GM23338 (cell line): ENCODE measurements at regions not wholly inside any gene's neighbourhood (a gene's known extent, or its start where the extent isn't known, plus 50 kb on each side); places are given as distances from the start of the nearest gene placed in this dataset.

Experiments
- ATAC-seq: fragments of 200-7000 bp; cut with Tn5 transposase; 3 replicates; pipeline ENCODE4 v1.9.1; 2020
- DNase-seq: peaks from one replicate; pipeline ENCODE4 v3.0.0-alpha.2; 2015; ENCODE audit warnings: low spot score
- H2AFZ ChIP-seq: fragments of 200-600 bp; sonication (generic); 2 replicates; pipeline ENCODE4 v1.8.0; 2016; ENCODE audit warnings: antibody characterized with exemption, mild to moderate bottlenecking, moderate library complexity
- H3F3A ChIP-seq: fragments of 200-600 bp; sonication (generic); replicated peaks from 2 replicates; pipeline ENCODE4 v1.8.0; 2017; ENCODE audit warnings: antibody characterized with exemption, mixed run types, low read depth
- H3K27ac ChIP-seq: fragments of 200-600 bp; sonication (generic); 2 replicates; pipeline ENCODE4 v1.6.1; 2016; ENCODE audit warnings: low read depth
- H3K27me3 ChIP-seq: fragments of 200-600 bp; sonication (generic); 2 replicates; pipeline ENCODE4 v1.8.0; 2016; ENCODE audit warnings: mild to moderate bottlenecking, mixed run types, moderate library complexity; ENCODE audit not compliant: insufficient read depth
- H3K36me3 ChIP-seq: fragments of 200-600 bp; sonication (generic); 2 replicates; pipeline ENCODE4 v1.8.0; 2016; ENCODE audit warnings: mild to moderate bottlenecking; ENCODE audit not compliant: insufficient read depth
- H3K4me1 ChIP-seq: fragments of 200-600 bp; sonication (generic); 2 replicates; pipeline ENCODE4 v1.8.0; 2016; ENCODE audit warnings: mild to moderate bottlenecking, moderate library complexity; ENCODE audit not compliant: insufficient read depth
- H3K4me2 ChIP-seq: fragments of 200-600 bp; sonication (generic); 2 replicates; pipeline ENCODE4 v1.7.1; 2017; ENCODE audit warnings: mixed run types
- H3K4me3 ChIP-seq: fragments of 200-600 bp; sonication (generic); 2 replicates; pipeline ENCODE4 v1.6.1; 2016; ENCODE audit warnings: mixed run types
- H3K79me2 ChIP-seq: fragments of 200-600 bp; sonication (generic); replicated peaks from 2 replicates; pipeline ENCODE4 v1.8.0; 2017; ENCODE audit warnings: mild to moderate bottlenecking; ENCODE audit not compliant: insufficient read depth
- H3K9me2 ChIP-seq: fragments of 200-600 bp; sonication (generic); 2 replicates; pipeline ENCODE4 v1.8.0; 2017; ENCODE audit not compliant: insufficient read depth
- H4K20me1 ChIP-seq: fragments of 200-600 bp; sonication (generic); replicated peaks from 2 replicates; pipeline ENCODE4 v1.8.0; 2017; ENCODE audit warnings: mild to moderate bottlenecking; ENCODE audit not compliant: insufficient read depth
- H3K27ac Mint-ChIP-seq: 2 replicates; pipeline ENCODE4 v1.8.0; 2020; ENCODE audit warnings: inconsistent platforms, mild to moderate bottlenecking, moderate library complexity, mixed read lengths
- H3K27me3 Mint-ChIP-seq: 3 replicates; pipeline ENCODE4 v1.8.0; 2022; ENCODE audit warnings: low read depth, mild to moderate bottlenecking, moderate library complexity, mixed read lengths, inconsistent platforms; ENCODE audit not compliant: insufficient read depth, poor library complexity
- H3K36me3 Mint-ChIP-seq: 3 replicates; pipeline ENCODE4 v1.8.0; 2021; ENCODE audit warnings: low read depth, mild to moderate bottlenecking, inconsistent platforms, moderate library complexity, mixed read lengths
- H3K4me1 Mint-ChIP-seq: 3 replicates; pipeline ENCODE4 v1.8.0; 2020; ENCODE audit warnings: mild to moderate bottlenecking, inconsistent platforms, mixed read lengths
- H3K4me3 Mint-ChIP-seq: 3 replicates; pipeline ENCODE4 v1.8.0; 2021; ENCODE audit warnings: moderate library complexity, mild to moderate bottlenecking, inconsistent platforms, mixed read lengths
- H3K9me3 Mint-ChIP-seq: 3 replicates; pipeline ENCODE4 v1.8.0; 2020; ENCODE audit warnings: moderate library complexity, mild to moderate bottlenecking, inconsistent platforms, mixed read lengths
- CREB1 ChIP-seq: fragments of 250-450 bp; sonication (Bioruptor Pico); IDR thresholded peaks from 2 replicates; pipeline ENCODE4 v1.5.0; 2020; ENCODE audit warnings: low read depth, mild to moderate bottlenecking, moderate library complexity
- EZH2 ChIP-seq: fragments of 200-600 bp; sonication (generic); IDR thresholded peaks from one replicate; pipeline ENCODE4 v1.8.0; 2017; ENCODE audit warnings: antibody characterized with exemption, mild to moderate bottlenecking, low read depth; ENCODE audit not compliant: unreplicated experiment
- EZH2phosphoT487 ChIP-seq: fragments of 200-600 bp; sonication (generic); IDR thresholded peaks from one replicate; pipeline ENCODE4 v1.8.1; 2018; ENCODE audit warnings: antibody characterized with exemption; ENCODE audit not compliant: unreplicated experiment
- JUNB ChIP-seq: IDR thresholded peaks from one replicate; pipeline ENCODE4 v1.6.1; 2016; ENCODE audit warnings: antibody characterized with exemption; ENCODE audit not compliant: unreplicated experiment
- NANOG ChIP-seq: IDR thresholded peaks from 2 replicates; pipeline ENCODE4 v1.6.1; 2016; ENCODE audit warnings: antibody characterized with exemption, borderline replicate concordance
- POLR2AphosphoS5 ChIP-seq: IDR thresholded peaks from 2 replicates; pipeline ENCODE4 v1.6.1; 2016; ENCODE audit warnings: antibody characterized with exemption, low read depth
- STAT1 ChIP-seq: IDR thresholded peaks from one replicate; pipeline ENCODE4 v1.6.1; 2016; ENCODE audit warnings: antibody characterized with exemption; ENCODE audit not compliant: unreplicated experiment
- ZNF114 ChIP-seq: fragments of 250-450 bp; sonication (Bioruptor Pico); IDR thresholded peaks from 2 replicates; pipeline ENCODE4 v1.5.0; 2020; ENCODE audit warnings: mild to moderate bottlenecking, moderate library complexity
- ZNF331 ChIP-seq: fragments of 250-450 bp; sonication (Bioruptor Pico); IDR thresholded peaks from 2 replicates; pipeline ENCODE4 v1.5.0; 2020; ENCODE audit warnings: low read depth, mild to moderate bottlenecking, moderate library complexity
- TF ChIP-seq, protein P1 (sequence below): IDR thresholded peaks from 2 replicates; pipeline ENCODE4 v1.6.1; 2016; ENCODE audit warnings: antibody characterized with exemption
- TF ChIP-seq, protein P2 (sequence below): fragments of 250-450 bp; sonication (Bioruptor Pico); IDR thresholded peaks from 2 replicates; pipeline ENCODE4 v1.5.0; 2020; ENCODE audit warnings: mild to moderate bottlenecking, moderate library complexity
- TF ChIP-seq, protein P3 (sequence below): IDR thresholded peaks from one replicate; pipeline ENCODE4 v1.6.1; 2018; ENCODE audit warnings: antibody characterized with exemption; ENCODE audit not compliant: unreplicated experiment
- TF ChIP-seq, protein P4 (sequence below), 2 experiments: fragments of 200-600 bp in 1 of 2; sonication (generic) in 1 of 2; conservative IDR thresholded peaks; 2 replicates each; pipeline versions ENCODE4 v1.5.1 to v1.6.1; 2016 to 2017; ENCODE audit warnings: antibody characterized with exemption in 2 of 2, low read depth in 2 of 2, mild to moderate bottlenecking in 2 of 2, moderate library complexity in 1 of 2

DNA sequence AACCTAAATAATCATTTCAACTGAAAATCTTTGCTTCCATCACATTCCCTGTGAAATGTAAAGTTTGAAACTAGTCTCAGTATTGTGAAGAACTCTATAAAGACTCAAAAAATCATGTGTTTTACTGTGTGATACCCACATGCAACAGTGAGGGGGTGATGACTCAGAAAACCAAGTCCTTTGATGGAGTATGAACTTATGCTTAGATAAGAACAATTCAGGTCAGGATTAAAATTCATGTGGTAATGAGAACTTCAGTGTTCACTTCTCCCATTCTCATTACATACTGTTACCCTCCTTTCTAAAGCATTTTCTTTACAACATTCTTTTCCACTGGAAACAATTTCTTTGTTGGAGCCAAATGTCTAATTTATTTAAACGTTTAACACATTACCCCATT is 360.2 kb downstream of the FSIP2 start:
- no peak for ATAC-seq
- no peak for DNase-seq
- H3K27me3 ChIP-seq, result no peaks in the 10 kb centered on the region
- H3K9me2 ChIP-seq, result no peaks in the 10 kb centered on the region
- no peak overlapping the region for H3K4me3 ChIP-seq
- H3K4me3 Mint-ChIP-seq, result no peak overlapping the region
- H3K4me1 Mint-ChIP-seq, result peaks cover 13% of the 10 kb centered on the region
- H3K4me2 ChIP-seq, result no peak overlapping the region
- H3K27ac ChIP-seq, result no peak overlapping the region
- no peaks in the 10 kb centered on the region for H3F3A ChIP-seq
- H3K36me3 ChIP-seq, result no peaks in the 10 kb centered on the region
- H3K9me3 Mint-ChIP-seq, result no peaks in the 10 kb centered on the region
- H3K4me1 ChIP-seq, result peaks cover 9% of the 10 kb centered on the region
- no peaks in the 10 kb centered on the region for H3K79me2 ChIP-seq
- H3K27me3 Mint-ChIP-seq, result no peaks in the 10 kb centered on the region
- H3K36me3 Mint-ChIP-seq, result no peaks in the 10 kb centered on the region
- no peaks in the 10 kb centered on the region for H4K20me1 ChIP-seq
- TF ChIP-seq, protein P1, sequence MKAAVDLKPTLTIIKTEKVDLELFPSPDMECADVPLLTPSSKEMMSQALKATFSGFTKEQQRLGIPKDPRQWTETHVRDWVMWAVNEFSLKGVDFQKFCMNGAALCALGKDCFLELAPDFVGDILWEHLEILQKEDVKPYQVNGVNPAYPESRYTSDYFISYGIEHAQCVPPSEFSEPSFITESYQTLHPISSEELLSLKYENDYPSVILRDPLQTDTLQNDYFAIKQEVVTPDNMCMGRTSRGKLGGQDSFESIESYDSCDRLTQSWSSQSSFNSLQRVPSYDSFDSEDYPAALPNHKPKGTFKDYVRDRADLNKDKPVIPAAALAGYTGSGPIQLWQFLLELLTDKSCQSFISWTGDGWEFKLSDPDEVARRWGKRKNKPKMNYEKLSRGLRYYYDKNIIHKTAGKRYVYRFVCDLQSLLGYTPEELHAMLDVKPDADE, result no peak
- TF ChIP-seq EZH2phosphoT487 (no peak), NANOG (no peak), JUNB (no peak), ZNF331 (CRISPR knock-in tag) (no peak), POLR2AphosphoS5 (no peak), STAT1 (no peak), EZH2 (no peak), ZNF114 (CRISPR knock-in tag) (no peak), CREB1 (CRISPR knock-in tag) (no peak)
- TF ChIP-seq, protein P2, sequence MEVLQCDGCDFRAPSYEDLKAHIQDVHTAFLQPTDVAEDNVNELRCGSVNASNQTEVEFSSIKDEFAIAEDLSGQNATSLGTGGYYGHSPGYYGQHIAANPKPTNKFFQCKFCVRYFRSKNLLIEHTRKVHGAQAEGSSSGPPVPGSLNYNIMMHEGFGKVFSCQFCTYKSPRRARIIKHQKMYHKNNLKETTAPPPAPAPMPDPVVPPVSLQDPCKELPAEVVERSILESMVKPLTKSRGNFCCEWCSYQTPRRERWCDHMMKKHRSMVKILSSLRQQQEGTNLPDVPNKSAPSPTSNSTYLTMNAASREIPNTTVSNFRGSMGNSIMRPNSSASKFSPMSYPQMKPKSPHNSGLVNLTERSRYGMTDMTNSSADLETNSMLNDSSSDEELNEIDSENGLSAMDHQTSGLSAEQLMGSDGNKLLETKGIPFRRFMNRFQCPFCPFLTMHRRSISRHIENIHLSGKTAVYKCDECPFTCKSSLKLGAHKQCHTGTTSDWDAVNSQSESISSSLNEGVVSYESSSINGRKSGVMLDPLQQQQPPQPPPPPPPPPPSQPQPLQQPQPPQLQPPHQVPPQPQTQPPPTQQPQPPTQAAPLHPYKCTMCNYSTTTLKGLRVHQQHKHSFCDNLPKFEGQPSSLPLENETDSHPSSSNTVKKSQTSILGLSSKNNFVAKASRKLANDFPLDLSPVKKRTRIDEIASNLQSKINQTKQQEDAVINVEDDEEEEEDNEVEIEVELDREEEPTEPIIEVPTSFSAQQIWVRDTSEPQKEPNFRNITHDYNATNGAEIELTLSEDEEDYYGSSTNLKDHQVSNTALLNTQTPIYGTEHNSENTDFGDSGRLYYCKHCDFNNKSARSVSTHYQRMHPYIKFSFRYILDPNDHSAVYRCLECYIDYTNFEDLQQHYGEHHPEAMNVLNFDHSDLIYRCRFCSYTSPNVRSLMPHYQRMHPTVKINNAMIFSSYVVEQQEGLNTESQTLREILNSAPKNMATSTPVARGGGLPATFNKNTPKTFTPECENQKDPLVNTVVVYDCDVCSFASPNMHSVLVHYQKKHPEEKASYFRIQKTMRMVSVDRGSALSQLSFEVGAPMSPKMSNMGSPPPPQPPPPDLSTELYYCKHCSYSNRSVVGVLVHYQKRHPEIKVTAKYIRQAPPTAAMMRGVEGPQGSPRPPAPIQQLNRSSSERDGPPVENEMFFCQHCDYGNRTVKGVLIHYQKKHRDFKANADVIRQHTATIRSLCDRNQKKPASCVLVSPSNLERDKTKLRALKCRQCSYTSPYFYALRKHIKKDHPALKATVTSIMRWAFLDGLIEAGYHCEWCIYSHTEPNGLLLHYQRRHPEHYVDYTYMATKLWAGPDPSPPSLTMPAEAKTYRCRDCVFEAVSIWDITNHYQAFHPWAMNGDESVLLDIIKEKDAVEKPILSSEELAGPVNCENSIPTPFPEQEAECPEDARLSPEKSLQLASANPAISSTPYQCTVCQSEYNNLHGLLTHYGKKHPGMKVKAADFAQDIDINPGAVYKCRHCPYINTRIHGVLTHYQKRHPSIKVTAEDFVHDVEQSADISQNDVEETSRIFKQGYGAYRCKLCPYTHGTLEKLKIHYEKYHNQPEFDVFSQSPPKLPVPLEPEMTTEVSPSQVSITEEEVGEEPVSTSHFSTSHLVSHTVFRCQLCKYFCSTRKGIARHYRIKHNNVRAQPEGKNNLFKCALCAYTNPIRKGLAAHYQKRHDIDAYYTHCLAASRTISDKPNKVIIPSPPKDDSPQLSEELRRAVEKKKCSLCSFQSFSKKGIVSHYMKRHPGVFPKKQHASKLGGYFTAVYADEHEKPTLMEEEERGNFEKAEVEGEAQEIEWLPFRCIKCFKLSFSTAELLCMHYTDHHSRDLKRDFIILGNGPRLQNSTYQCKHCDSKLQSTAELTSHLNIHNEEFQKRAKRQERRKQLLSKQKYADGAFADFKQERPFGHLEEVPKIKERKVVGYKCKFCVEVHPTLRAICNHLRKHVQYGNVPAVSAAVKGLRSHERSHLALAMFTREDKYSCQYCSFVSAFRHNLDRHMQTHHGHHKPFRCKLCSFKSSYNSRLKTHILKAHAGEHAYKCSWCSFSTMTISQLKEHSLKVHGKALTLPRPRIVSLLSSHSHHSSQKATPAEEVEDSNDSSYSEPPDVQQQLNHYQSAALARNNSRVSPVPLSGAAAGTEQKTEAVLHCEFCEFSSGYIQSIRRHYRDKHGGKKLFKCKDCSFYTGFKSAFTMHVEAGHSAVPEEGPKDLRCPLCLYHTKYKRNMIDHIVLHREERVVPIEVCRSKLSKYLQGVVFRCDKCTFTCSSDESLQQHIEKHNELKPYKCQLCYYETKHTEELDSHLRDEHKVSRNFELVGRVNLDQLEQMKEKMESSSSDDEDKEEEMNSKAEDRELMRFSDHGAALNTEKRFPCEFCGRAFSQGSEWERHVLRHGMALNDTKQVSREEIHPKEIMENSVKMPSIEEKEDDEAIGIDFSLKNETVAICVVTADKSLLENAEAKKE, result no peak
- TF ChIP-seq, protein P3, sequence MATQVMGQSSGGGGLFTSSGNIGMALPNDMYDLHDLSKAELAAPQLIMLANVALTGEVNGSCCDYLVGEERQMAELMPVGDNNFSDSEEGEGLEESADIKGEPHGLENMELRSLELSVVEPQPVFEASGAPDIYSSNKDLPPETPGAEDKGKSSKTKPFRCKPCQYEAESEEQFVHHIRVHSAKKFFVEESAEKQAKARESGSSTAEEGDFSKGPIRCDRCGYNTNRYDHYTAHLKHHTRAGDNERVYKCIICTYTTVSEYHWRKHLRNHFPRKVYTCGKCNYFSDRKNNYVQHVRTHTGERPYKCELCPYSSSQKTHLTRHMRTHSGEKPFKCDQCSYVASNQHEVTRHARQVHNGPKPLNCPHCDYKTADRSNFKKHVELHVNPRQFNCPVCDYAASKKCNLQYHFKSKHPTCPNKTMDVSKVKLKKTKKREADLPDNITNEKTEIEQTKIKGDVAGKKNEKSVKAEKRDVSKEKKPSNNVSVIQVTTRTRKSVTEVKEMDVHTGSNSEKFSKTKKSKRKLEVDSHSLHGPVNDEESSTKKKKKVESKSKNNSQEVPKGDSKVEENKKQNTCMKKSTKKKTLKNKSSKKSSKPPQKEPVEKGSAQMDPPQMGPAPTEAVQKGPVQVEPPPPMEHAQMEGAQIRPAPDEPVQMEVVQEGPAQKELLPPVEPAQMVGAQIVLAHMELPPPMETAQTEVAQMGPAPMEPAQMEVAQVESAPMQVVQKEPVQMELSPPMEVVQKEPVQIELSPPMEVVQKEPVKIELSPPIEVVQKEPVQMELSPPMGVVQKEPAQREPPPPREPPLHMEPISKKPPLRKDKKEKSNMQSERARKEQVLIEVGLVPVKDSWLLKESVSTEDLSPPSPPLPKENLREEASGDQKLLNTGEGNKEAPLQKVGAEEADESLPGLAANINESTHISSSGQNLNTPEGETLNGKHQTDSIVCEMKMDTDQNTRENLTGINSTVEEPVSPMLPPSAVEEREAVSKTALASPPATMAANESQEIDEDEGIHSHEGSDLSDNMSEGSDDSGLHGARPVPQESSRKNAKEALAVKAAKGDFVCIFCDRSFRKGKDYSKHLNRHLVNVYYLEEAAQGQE, result no peak
- TF ChIP-seq, protein P4, sequence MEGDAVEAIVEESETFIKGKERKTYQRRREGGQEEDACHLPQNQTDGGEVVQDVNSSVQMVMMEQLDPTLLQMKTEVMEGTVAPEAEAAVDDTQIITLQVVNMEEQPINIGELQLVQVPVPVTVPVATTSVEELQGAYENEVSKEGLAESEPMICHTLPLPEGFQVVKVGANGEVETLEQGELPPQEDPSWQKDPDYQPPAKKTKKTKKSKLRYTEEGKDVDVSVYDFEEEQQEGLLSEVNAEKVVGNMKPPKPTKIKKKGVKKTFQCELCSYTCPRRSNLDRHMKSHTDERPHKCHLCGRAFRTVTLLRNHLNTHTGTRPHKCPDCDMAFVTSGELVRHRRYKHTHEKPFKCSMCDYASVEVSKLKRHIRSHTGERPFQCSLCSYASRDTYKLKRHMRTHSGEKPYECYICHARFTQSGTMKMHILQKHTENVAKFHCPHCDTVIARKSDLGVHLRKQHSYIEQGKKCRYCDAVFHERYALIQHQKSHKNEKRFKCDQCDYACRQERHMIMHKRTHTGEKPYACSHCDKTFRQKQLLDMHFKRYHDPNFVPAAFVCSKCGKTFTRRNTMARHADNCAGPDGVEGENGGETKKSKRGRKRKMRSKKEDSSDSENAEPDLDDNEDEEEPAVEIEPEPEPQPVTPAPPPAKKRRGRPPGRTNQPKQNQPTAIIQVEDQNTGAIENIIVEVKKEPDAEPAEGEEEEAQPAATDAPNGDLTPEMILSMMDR (conservative IDR thresholded peaks at IDR 0.05; ENCODE audit: low read depth in 2 of 2), result no peak
- H3K27ac Mint-ChIP-seq, result 0 out of 2 replicates have a peak overlapping the region, but pooled peaks have one; percentile 20
- H2AFZ ChIP-seq, result no peak overlapping the region
